Lower leg skin (tissue), 3 donors: ENCODE measurements at regions not wholly inside any gene's neighbourhood (a gene's known extent, or its start where the extent isn't known, plus 50 kb on each side); places are given as distances from the start of the nearest gene placed in this dataset.

ENCODE experiments used
- CTCF ChIP-seq, 3 donors: fragments of 450-650 bp; IDR thresholded peaks; one replicate each; pipeline ENCODE4 v1.5.1; 2016; ENCODE audit warnings: antibody characterized with exemption in 3 of 3, mild to moderate bottlenecking in 3 of 3, moderate library complexity in 2 of 3
- POLR2A ChIP-seq, 2 donors: fragments of 450-650 bp; IDR thresholded peaks; one replicate each; pipeline ENCODE4 v1.6.1; 2016 to 2017; ENCODE audit warnings: antibody characterized with exemption in 2 of 2, mild to moderate bottlenecking in 1 of 2, moderate library complexity in 1 of 2

GRCh38 chr1:191707288-191707687 is 451.0 kb upstream of the RGS18 start:
- TF ChIP-seq CTCF (IDR thresholded peaks at IDR 0.05) (no peak), POLR2A (IDR thresholded peaks at IDR 0.05) (no peak)
